A549 (cell line): ENCODE measurements at regions not wholly inside any gene's neighbourhood (a gene's known extent, or its start where the extent isn't known, plus 50 kb on each side); places are given as distances from the start of the nearest gene placed in this dataset.

Experiments
- BHLHE40 ChIP-seq: IDR thresholded peaks from 2 replicates; pipeline ENCODE4 v1.6.1; 2012; ENCODE audit warnings: low read depth, low read length, inconsistent platforms
- EP300 ChIP-seq, 2 experiments: fragments of >200 bp; sonication (Bioruptor Twin); formaldehyde crosslinking; IDR thresholded peaks; 2 replicates in 1 of 2; 3 replicates in 1 of 2; pipeline ENCODE4 v1.6.1; 2016 to 2017
- FOSB ChIP-seq: fragments of 250-450 bp; sonication (Bioruptor Pico); IDR thresholded peaks from 2 replicates; pipeline ENCODE4 v1.5.0; 2020; ENCODE audit warnings: mild to moderate bottlenecking, moderate library complexity
- HDAC2 ChIP-seq: fragments of 200-600 bp; sonication (generic); IDR thresholded peaks from 2 replicates; pipeline ENCODE4 v1.6.1; 2016
- JUN ChIP-seq, 2 experiments: fragments of >200 bp; sonication (Bioruptor Twin); formaldehyde crosslinking; IDR thresholded peaks; 2 replicates in 1 of 2; 3 replicates in 1 of 2; pipeline ENCODE4 v1.6.1; 2016 to 2017
- POLR2A ChIP-seq: IDR thresholded peaks from 2 replicates; pipeline ENCODE4 v1.6.1; 2012; ENCODE audit warnings: mild to moderate bottlenecking, low read length
- POLR2AphosphoS2 ChIP-seq: conservative IDR thresholded peaks from 2 replicates; pipeline ENCODE4 v1.6.1; 2012; ENCODE audit warnings: low read length, improper control_type of control experiment, inconsistent platforms
- SREBF2 ChIP-seq: fragments of 450-650 bp; IDR thresholded peaks from 2 replicates; pipeline ENCODE4 v1.6.1; 2014; ENCODE audit warnings: mild to moderate bottlenecking, moderate library complexity
- TF ChIP-seq, protein P1 (sequence below): IDR thresholded peaks from 2 replicates; pipeline ENCODE4 v1.6.1; 2012
- TF ChIP-seq, protein P2 (sequence below): fragments of >200 bp; sonication (Bioruptor Twin); formaldehyde crosslinking; IDR thresholded peaks from 3 replicates; pipeline ENCODE4 v1.5.1; 2016
- TF ChIP-seq, protein P3 (sequence below): fragments of 450-650 bp; IDR thresholded peaks from 2 replicates; pipeline ENCODE4 v1.6.1; 2014; ENCODE audit warnings: antibody characterized with exemption
- TF ChIP-seq, protein P4 (sequence below): fragments of 150-350 bp; IDR thresholded peaks from 2 replicates; pipeline ENCODE4 v1.6.1; 2014; ENCODE audit warnings: low read depth, mild to moderate bottlenecking, low read length

DNA sequence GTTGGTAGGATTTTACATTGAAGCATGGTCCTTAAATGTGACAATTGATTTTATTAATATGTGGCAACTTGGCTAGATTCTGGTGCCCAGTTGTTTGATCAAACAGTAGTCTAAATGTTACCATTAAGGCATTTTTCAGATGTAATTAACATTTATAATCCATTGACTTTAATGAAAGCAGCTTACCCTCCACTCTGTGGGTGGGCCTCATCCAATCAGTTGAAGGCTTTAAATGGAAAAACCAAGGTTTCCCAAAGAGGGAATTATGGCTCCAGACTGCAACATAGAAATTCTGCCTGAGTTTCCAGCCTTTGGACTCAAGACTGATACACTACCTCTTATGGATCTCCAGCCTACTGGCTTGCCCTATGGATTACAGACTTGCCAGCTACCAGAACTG is 1153.2 kb downstream of the BCL11B start:
- TF ChIP-seq, protein P1, sequence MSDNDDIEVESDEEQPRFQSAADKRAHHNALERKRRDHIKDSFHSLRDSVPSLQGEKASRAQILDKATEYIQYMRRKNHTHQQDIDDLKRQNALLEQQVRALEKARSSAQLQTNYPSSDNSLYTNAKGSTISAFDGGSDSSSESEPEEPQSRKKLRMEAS, result no peak
- TF ChIP-seq POLR2A (no peak), BHLHE40 (no peak), POLR2AphosphoS2 (no peak), JUN (IDR thresholded peaks at IDR 0.05) (no peak), HDAC2 (no peak), SREBF2 (no peak), FOSB (CRISPR knock-in tag) (no peak), EP300 (IDR thresholded peaks at IDR 0.05) (no peak)
- TF ChIP-seq, protein P2, sequence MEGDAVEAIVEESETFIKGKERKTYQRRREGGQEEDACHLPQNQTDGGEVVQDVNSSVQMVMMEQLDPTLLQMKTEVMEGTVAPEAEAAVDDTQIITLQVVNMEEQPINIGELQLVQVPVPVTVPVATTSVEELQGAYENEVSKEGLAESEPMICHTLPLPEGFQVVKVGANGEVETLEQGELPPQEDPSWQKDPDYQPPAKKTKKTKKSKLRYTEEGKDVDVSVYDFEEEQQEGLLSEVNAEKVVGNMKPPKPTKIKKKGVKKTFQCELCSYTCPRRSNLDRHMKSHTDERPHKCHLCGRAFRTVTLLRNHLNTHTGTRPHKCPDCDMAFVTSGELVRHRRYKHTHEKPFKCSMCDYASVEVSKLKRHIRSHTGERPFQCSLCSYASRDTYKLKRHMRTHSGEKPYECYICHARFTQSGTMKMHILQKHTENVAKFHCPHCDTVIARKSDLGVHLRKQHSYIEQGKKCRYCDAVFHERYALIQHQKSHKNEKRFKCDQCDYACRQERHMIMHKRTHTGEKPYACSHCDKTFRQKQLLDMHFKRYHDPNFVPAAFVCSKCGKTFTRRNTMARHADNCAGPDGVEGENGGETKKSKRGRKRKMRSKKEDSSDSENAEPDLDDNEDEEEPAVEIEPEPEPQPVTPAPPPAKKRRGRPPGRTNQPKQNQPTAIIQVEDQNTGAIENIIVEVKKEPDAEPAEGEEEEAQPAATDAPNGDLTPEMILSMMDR, result no peak
- TF ChIP-seq, protein P3, sequence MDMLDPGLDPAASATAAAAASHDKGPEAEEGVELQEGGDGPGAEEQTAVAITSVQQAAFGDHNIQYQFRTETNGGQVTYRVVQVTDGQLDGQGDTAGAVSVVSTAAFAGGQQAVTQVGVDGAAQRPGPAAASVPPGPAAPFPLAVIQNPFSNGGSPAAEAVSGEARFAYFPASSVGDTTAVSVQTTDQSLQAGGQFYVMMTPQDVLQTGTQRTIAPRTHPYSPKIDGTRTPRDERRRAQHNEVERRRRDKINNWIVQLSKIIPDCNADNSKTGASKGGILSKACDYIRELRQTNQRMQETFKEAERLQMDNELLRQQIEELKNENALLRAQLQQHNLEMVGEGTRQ, result no peak
- TF ChIP-seq, protein P4, sequence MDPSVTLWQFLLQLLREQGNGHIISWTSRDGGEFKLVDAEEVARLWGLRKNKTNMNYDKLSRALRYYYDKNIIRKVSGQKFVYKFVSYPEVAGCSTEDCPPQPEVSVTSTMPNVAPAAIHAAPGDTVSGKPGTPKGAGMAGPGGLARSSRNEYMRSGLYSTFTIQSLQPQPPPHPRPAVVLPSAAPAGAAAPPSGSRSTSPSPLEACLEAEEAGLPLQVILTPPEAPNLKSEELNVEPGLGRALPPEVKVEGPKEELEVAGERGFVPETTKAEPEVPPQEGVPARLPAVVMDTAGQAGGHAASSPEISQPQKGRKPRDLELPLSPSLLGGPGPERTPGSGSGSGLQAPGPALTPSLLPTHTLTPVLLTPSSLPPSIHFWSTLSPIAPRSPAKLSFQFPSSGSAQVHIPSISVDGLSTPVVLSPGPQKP, result no peak
